ENCODE measurements at regions not wholly inside any gene's neighbourhood (a gene's known extent, or its start where the extent isn't known, plus 50 kb on each side); places are given as distances from the start of the nearest gene placed in this dataset.
"Not testable (repeated sequence)": the region's sequence is repeated elsewhere in the genome, so short reads cannot be mapped to it uniquely, and the experiment has no call there.

DNA sequence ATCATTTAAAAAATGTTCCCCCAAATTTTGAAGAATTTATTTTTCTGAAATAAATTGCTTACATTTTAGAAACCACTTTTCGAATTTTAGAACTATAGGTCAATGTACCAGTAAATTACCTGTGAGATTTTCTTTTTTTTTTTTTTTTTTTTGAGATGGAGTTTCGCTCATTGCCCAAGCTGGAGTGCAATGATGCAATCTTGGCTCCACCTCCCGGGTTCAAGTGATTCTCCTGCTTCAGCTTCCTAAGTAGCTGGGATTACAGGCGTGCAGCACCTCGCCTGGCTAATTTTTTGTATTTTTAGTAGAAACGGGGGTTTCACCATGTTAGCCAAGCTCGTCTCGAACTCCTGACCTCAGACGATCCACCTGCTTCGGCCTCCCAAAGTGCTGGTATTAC, 295.1 kb upstream of the ID2 start:
- not testable (repeated sequence) for DNase-seq; H3K27ac ChIP-seq (ENCODE audit: insufficient read depth, low read length, poor library complexity, severe bottlenecking); H3K36me3 ChIP-seq (ENCODE audit: control insufficient read depth, insufficient read depth, low read length); H3K4me3 ChIP-seq (ENCODE audit: insufficient read depth, low read depth, low read length, poor library complexity, severe bottlenecking); H3K4me1 ChIP-seq (ENCODE audit: control insufficient read depth, insufficient read depth, low read length, poor library complexity, severe bottlenecking); H3K9me3 ChIP-seq (ENCODE audit: control insufficient read depth, low read length); H3K27me3 ChIP-seq (replicated peaks; ENCODE audit: control insufficient read depth, insufficient read depth, low read length, poor library complexity, severe bottlenecking)

- Histone ChIP-seq H3K4me3 (ENCODE audit: insufficient read depth, low read depth, low read length, poor library complexity, severe bottlenecking) (no peak overlapping the region), H3K4me1 (ENCODE audit: control insufficient read depth, insufficient read depth, low read length, poor library complexity, severe bottlenecking) (no peaks in the 10 kb centered on the region), H3K36me3 (ENCODE audit: control insufficient read depth, insufficient read depth, low read length) (no peaks in the 10 kb centered on the region), H3K27ac (ENCODE audit: insufficient read depth, low read length, poor library complexity, severe bottlenecking) (no peak overlapping the region), H3K9me3 (ENCODE audit: control insufficient read depth, low read length) (no peaks in the 10 kb centered on the region), H3K27me3 (replicated peaks; ENCODE audit: control insufficient read depth, insufficient read depth, low read length, poor library complexity, severe bottlenecking) (no peaks in the 10 kb centered on the region)
- DNase-seq, result no peak
These were observed 293.1 kb upstream of the ID2 start for GRCh38 chr2:8388781-8389180.

DNA sequence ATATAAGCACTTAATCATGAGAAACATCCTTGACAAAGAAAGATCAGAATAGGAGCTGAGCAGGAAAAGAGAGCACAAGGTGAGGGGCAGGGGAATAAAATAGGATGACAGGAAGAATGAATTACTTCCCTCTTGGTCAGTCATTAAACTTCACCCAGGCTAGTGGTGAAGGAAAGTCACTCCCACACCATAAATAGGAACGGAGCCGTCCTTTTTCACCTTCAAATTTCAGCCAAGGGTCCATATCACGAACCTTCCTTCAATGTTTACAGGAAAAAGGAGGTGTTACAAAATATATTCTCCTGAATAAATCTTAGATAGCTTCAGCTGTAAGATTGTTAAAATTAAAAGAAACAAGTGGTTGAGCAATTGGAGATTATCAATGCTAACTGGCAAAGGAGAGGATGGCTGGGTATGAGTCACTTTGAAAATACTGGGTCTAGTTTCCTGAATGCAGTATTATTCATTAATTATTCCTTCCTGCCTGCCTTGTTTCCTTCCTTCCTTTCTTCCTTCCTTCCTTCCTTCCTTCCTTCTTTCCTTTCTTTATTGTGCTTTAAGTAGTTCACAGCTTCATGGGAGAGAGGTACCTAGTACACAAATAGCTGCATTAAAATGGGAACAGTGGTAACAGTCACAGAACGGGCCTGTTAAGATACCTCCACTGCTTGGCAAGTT, 292.3 kb upstream of the ID2 start:
- no peak for DNase-seq
- H3K27me3 ChIP-seq (replicated peaks; ENCODE audit: control insufficient read depth, insufficient read depth, low read length, poor library complexity, severe bottlenecking), result no peaks in the 10 kb centered on the region
- no peaks in the 10 kb centered on the region for H3K36me3 ChIP-seq (ENCODE audit: control insufficient read depth, insufficient read depth, low read length)
- H3K4me3 ChIP-seq (ENCODE audit: insufficient read depth, low read depth, low read length, poor library complexity, severe bottlenecking), result no peak overlapping the region
- no peaks in the 10 kb centered on the region for H3K9me3 ChIP-seq (ENCODE audit: control insufficient read depth, low read length)
- no peaks in the 10 kb centered on the region for H3K4me1 ChIP-seq (ENCODE audit: control insufficient read depth, insufficient read depth, low read length, poor library complexity, severe bottlenecking)
- no peak overlapping the region for H3K27ac ChIP-seq (ENCODE audit: insufficient read depth, low read length, poor library complexity, severe bottlenecking)

GRCh38 chr2:8391126-8391525, 290.7 kb upstream of the ID2 start:
- Histone ChIP-seq H3K4me1 (ENCODE audit: control insufficient read depth, insufficient read depth, low read length, poor library complexity, severe bottlenecking) (no peaks in the 10 kb centered on the region), H3K27ac (ENCODE audit: insufficient read depth, low read length, poor library complexity, severe bottlenecking) (no peak overlapping the region), H3K36me3 (ENCODE audit: control insufficient read depth, insufficient read depth, low read length) (no peaks in the 10 kb centered on the region), H3K27me3 (replicated peaks; ENCODE audit: control insufficient read depth, insufficient read depth, low read length, poor library complexity, severe bottlenecking) (no peaks in the 10 kb centered on the region), H3K4me3 (ENCODE audit: insufficient read depth, low read depth, low read length, poor library complexity, severe bottlenecking) (no peak overlapping the region), H3K9me3 (ENCODE audit: control insufficient read depth, low read length) (no peaks in the 10 kb centered on the region)
- DNase-seq, result no peak

- H3K27ac ChIP-seq (ENCODE audit: insufficient read depth, low read length, poor library complexity, severe bottlenecking), result no peak overlapping the region
- no peaks in the 10 kb centered on the region for H3K27me3 ChIP-seq (replicated peaks; ENCODE audit: control insufficient read depth, insufficient read depth, low read length, poor library complexity, severe bottlenecking)
- H3K4me3 ChIP-seq (ENCODE audit: insufficient read depth, low read depth, low read length, poor library complexity, severe bottlenecking), result no peak overlapping the region
- no peaks in the 10 kb centered on the region for H3K4me1 ChIP-seq (ENCODE audit: control insufficient read depth, insufficient read depth, low read length, poor library complexity, severe bottlenecking)
- H3K36me3 ChIP-seq (ENCODE audit: control insufficient read depth, insufficient read depth, low read length), result no peaks in the 10 kb centered on the region
- H3K9me3 ChIP-seq (ENCODE audit: control insufficient read depth, low read length), result no peaks in the 10 kb centered on the region
- DNase-seq, result no peak
These were observed 290.3 kb upstream of the ID2 start for GRCh38 chr2:8391584-8391983.

DNA sequence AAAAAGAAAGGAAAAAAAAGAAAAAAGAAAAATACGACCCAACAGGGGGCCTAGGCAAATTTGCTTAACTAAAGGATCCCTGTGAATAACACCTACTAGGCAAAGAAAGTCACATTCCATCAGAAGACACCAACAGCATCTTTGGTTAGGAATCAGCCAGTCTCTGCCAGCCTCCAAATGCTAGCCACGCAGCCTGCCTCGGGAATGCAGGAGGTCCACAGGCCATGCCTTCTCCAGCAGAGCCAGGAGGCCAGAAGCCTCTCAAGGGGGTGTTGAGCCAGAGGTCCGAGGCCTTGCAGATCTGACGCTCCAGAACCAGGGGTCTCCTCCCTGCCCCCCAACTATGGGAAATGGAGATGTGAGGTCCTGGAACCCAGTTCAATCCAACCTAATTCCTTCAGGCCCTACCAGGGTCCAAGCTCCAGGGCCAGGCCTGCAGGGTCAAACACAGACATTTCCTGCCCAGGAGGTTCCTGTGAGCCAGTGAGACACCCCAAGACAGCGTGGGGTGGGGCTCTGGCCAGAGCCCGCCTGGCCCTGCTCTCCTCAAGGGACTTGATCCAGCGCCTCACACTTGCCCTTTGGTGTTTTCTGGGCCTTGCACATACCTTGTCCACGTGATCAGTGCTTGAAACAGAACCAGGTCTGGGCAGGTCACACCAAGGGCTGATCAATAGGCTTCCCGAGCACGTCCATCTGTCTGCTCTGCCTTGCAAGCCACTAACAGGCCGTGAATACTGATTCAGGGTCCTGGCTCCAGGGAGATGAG, 289.6 kb upstream of the ID2 start:
- no peaks in the 10 kb centered on the region for H3K9me3 ChIP-seq (ENCODE audit: control insufficient read depth, low read length)
- no peak overlapping the region for H3K27ac ChIP-seq (ENCODE audit: insufficient read depth, low read length, poor library complexity, severe bottlenecking)
- no peak for DNase-seq
- H3K27me3 ChIP-seq (replicated peaks; ENCODE audit: control insufficient read depth, insufficient read depth, low read length, poor library complexity, severe bottlenecking), result no peaks in the 10 kb centered on the region
- H3K4me3 ChIP-seq (ENCODE audit: insufficient read depth, low read depth, low read length, poor library complexity, severe bottlenecking), result no peak overlapping the region
- H3K4me1 ChIP-seq (ENCODE audit: control insufficient read depth, insufficient read depth, low read length, poor library complexity, severe bottlenecking), result no peaks in the 10 kb centered on the region
- no peaks in the 10 kb centered on the region for H3K36me3 ChIP-seq (ENCODE audit: control insufficient read depth, insufficient read depth, low read length)

GRCh38 chr2:8393506-8393905, 288.4 kb upstream of the ID2 start:
- Histone ChIP-seq H3K4me1 (ENCODE audit: control insufficient read depth, insufficient read depth, low read length, poor library complexity, severe bottlenecking) (no peaks in the 10 kb centered on the region), H3K27me3 (replicated peaks; ENCODE audit: control insufficient read depth, insufficient read depth, low read length, poor library complexity, severe bottlenecking) (no peaks in the 10 kb centered on the region), H3K27ac (ENCODE audit: insufficient read depth, low read length, poor library complexity, severe bottlenecking) (no peak overlapping the region), H3K36me3 (ENCODE audit: control insufficient read depth, insufficient read depth, low read length) (no peaks in the 10 kb centered on the region), H3K9me3 (ENCODE audit: control insufficient read depth, low read length) (no peaks in the 10 kb centered on the region), H3K4me3 (ENCODE audit: insufficient read depth, low read depth, low read length, poor library complexity, severe bottlenecking) (no peak overlapping the region)
- no peak for DNase-seq

GRCh38 chr2:8394131-8394530, 287.7 kb upstream of the ID2 start:
- H3K36me3 ChIP-seq (ENCODE audit: control insufficient read depth, insufficient read depth, low read length), result no peaks in the 10 kb centered on the region
- no peaks in the 10 kb centered on the region for H3K4me1 ChIP-seq (ENCODE audit: control insufficient read depth, insufficient read depth, low read length, poor library complexity, severe bottlenecking)
- H3K27ac ChIP-seq (ENCODE audit: insufficient read depth, low read length, poor library complexity, severe bottlenecking), result no peak overlapping the region
- no peaks in the 10 kb centered on the region for H3K27me3 ChIP-seq (replicated peaks; ENCODE audit: control insufficient read depth, insufficient read depth, low read length, poor library complexity, severe bottlenecking)
- no peak for DNase-seq
- no peak overlapping the region for H3K4me3 ChIP-seq (ENCODE audit: insufficient read depth, low read depth, low read length, poor library complexity, severe bottlenecking)
- no peaks in the 10 kb centered on the region for H3K9me3 ChIP-seq (ENCODE audit: control insufficient read depth, low read length)

DNA sequence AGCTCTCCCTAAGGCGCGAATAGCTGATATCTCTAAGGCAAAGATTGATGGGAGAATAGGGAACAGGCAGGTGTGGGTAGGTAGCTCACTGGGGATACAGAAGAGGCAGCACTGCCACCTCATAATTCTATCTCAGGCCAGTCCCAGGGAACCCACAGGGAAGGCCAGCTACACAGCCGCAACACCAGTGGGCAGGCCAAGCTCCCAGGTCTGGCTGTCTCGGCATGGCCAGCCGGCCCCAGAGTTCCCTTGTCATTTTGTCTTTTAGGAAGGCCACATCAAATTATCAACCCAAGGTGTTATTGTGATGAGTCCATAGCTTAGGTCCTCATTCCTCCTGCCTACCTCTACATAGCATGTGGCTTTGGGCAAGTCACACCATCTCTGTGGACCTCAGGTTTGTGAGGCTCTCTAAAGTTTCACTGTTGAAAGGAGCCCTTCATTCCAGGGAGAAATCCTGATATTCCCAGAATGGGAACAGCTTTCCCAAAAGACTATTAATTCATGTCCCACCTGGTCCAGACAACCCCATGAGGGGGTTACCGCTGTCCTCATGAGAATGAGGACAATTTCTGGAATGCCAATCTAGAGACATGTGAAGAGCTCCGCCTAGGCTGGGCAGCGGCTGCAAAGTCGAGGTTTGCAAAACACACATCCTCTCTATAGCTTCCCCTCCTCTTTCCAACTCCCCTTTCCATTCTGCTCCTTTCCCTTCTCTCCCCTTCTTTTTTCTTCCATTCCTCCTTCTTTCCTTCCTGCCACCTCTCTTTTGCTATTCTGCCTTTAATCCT, 287.1 kb upstream of the ID2 start:
- H3K9me3 ChIP-seq (ENCODE audit: control insufficient read depth, low read length), result no peaks in the 10 kb centered on the region
- no peaks in the 10 kb centered on the region for H3K4me1 ChIP-seq (ENCODE audit: control insufficient read depth, insufficient read depth, low read length, poor library complexity, severe bottlenecking)
- no peaks in the 10 kb centered on the region for H3K27me3 ChIP-seq (replicated peaks; ENCODE audit: control insufficient read depth, insufficient read depth, low read length, poor library complexity, severe bottlenecking)
- H3K27ac ChIP-seq (ENCODE audit: insufficient read depth, low read length, poor library complexity, severe bottlenecking), result no peak overlapping the region
- H3K36me3 ChIP-seq (ENCODE audit: control insufficient read depth, insufficient read depth, low read length), result no peaks in the 10 kb centered on the region
- no peak overlapping the region for H3K4me3 ChIP-seq (ENCODE audit: insufficient read depth, low read depth, low read length, poor library complexity, severe bottlenecking)
- no peak for DNase-seq

- H3K27ac ChIP-seq (ENCODE audit: insufficient read depth, low read length, poor library complexity, severe bottlenecking), result no peak overlapping the region
- H3K4me3 ChIP-seq (ENCODE audit: insufficient read depth, low read depth, low read length, poor library complexity, severe bottlenecking), result no peak overlapping the region
- no peaks in the 10 kb centered on the region for H3K36me3 ChIP-seq (ENCODE audit: control insufficient read depth, insufficient read depth, low read length)
- no peak for DNase-seq
- H3K27me3 ChIP-seq (replicated peaks; ENCODE audit: control insufficient read depth, insufficient read depth, low read length, poor library complexity, severe bottlenecking), result no peaks in the 10 kb centered on the region
- H3K4me1 ChIP-seq (ENCODE audit: control insufficient read depth, insufficient read depth, low read length, poor library complexity, severe bottlenecking), result no peaks in the 10 kb centered on the region
- no peaks in the 10 kb centered on the region for H3K9me3 ChIP-seq (ENCODE audit: control insufficient read depth, low read length)
These were observed 286.1 kb upstream of the ID2 start for GRCh38 chr2:8395718-8396117.

Measured in effector memory CD4-positive, alpha-beta T cell (primary cell).